Hepatocyte (in vitro differentiated cells): ENCODE measurements at regions not wholly inside any gene's neighbourhood (a gene's known extent, or its start where the extent isn't known, plus 50 kb on each side); places are given as distances from the start of the nearest gene placed in this dataset.

Source experiments
- EZH2 ChIP-seq: fragments of 200-600 bp; sonication (generic); IDR thresholded peaks from 2 replicates; pipeline ENCODE4 v1.6.1; 2016; ENCODE audit warnings: antibody characterized with exemption, mild to moderate bottlenecking, borderline replicate concordance
- EZH2phosphoT487 ChIP-seq: fragments of 200-600 bp; sonication (generic); IDR thresholded peaks from one replicate; pipeline ENCODE4 v1.6.1; 2018; ENCODE audit warnings: antibody characterized with exemption, mild to moderate bottlenecking, low read depth, moderate library complexity; ENCODE audit not compliant: unreplicated experiment, severe bottlenecking
- TF ChIP-seq, protein P1 (sequence below): fragments of 200-600 bp; sonication (generic); IDR thresholded peaks from 2 replicates; pipeline ENCODE4 v1.5.1; 2016; ENCODE audit warnings: antibody characterized with exemption, mild to moderate bottlenecking; ENCODE audit not compliant: poor library complexity

DNA sequence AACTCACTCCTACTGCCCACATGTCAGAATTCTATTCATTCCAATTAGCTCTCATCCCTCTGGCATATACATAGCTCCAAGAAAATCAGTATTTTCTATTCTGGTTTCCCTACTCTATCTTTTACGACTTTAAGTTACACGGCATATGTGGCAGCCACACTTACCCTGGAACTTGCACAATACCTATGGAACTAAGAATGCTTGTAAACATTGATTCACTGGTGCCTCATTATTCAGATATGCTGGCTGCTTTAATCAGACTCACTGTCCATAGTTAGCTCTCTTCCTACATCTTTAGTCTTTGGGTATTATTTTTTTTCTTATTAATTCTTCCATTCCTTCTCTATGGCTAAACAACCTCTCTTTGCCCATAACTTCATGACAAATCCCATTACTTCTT is 1519.9 kb upstream of the ACVR2A start:
- TF ChIP-seq EZH2phosphoT487 (no peak), EZH2 (no peak)
- TF ChIP-seq, protein P1, sequence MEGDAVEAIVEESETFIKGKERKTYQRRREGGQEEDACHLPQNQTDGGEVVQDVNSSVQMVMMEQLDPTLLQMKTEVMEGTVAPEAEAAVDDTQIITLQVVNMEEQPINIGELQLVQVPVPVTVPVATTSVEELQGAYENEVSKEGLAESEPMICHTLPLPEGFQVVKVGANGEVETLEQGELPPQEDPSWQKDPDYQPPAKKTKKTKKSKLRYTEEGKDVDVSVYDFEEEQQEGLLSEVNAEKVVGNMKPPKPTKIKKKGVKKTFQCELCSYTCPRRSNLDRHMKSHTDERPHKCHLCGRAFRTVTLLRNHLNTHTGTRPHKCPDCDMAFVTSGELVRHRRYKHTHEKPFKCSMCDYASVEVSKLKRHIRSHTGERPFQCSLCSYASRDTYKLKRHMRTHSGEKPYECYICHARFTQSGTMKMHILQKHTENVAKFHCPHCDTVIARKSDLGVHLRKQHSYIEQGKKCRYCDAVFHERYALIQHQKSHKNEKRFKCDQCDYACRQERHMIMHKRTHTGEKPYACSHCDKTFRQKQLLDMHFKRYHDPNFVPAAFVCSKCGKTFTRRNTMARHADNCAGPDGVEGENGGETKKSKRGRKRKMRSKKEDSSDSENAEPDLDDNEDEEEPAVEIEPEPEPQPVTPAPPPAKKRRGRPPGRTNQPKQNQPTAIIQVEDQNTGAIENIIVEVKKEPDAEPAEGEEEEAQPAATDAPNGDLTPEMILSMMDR = no peak
